H1 (cell line): ENCODE measurements at regions not wholly inside any gene's neighbourhood (a gene's known extent, or its start where the extent isn't known, plus 50 kb on each side); places are given as distances from the start of the nearest gene placed in this dataset.

Source experiments
- JUND ChIP-seq: IDR thresholded peaks from 2 replicates; pipeline ENCODE4 v1.6.1; 2011; ENCODE audit warnings: mild to moderate bottlenecking, improper control_type of control experiment, low read length
- POLR2A ChIP-seq, 2 experiments: IDR thresholded peaks; 1 replicate in 1 of 2; 2 replicates in 1 of 2; pipeline ENCODE4 v1.6.1; 2011; ENCODE audit warnings: low read depth in 2 of 2, low read length in 2 of 2, mild to moderate bottlenecking in 2 of 2; ENCODE audit errors: control extremely low read depth in 1 of 2

GRCh38 chr7:84809877-84810276, 377.0 kb downstream of the SEMA3D start (continued):
- TF ChIP-seq JUND (no peak), POLR2A (IDR thresholded peaks at IDR 0.05; ENCODE audit: control extremely low read depth in 1 of 2, low read depth in 2 of 2, low read length in 2 of 2) (no peak)
